WERI-Rb-1 (cell line): ENCODE measurements at regions not wholly inside any gene's neighbourhood (a gene's known extent, or its start where the extent isn't known, plus 50 kb on each side); places are given as distances from the start of the nearest gene placed in this dataset.

ENCODE experiments used
- DNase-seq: peaks from one replicate; pipeline ENCODE4 v3.0.0-alpha.2; 2020
- H3K27ac ChIP-seq: fragments of 250-450 bp; sonication (Bioruptor Pico); 2 replicates; pipeline ENCODE4 v1.5.1; 2020; ENCODE audit warnings: mild to moderate bottlenecking, moderate library complexity
- H3K27me3 ChIP-seq: fragments of 250-450 bp; sonication (Bioruptor Pico); 2 replicates; pipeline ENCODE4 v1.5.1; 2021; ENCODE audit warnings: mild to moderate bottlenecking, low read depth, moderate library complexity; ENCODE audit not compliant: insufficient read depth, severe bottlenecking
- H3K36me3 ChIP-seq: fragments of 250-450 bp; sonication (Bioruptor Pico); 2 replicates; pipeline ENCODE4 v1.5.1; 2020; ENCODE audit warnings: mild to moderate bottlenecking, moderate library complexity
- H3K4me3 ChIP-seq: 2 replicates; pipeline ENCODE4 v1.5.1; 2011; ENCODE audit warnings: low read depth, mild to moderate bottlenecking, control low read depth, low read length
- H3K9me3 ChIP-seq: fragments of 250-450 bp; sonication (Bioruptor Pico); 2 replicates; pipeline ENCODE4 v1.5.1; 2021; ENCODE audit warnings: mild to moderate bottlenecking, moderate library complexity; ENCODE audit not compliant: severe bottlenecking
- CTCF ChIP-seq: IDR thresholded peaks from 2 replicates; pipeline ENCODE4 v1.5.1; 2011; ENCODE audit warnings: low read depth, mild to moderate bottlenecking, control low read depth, inconsistent platforms, low read length

DNA sequence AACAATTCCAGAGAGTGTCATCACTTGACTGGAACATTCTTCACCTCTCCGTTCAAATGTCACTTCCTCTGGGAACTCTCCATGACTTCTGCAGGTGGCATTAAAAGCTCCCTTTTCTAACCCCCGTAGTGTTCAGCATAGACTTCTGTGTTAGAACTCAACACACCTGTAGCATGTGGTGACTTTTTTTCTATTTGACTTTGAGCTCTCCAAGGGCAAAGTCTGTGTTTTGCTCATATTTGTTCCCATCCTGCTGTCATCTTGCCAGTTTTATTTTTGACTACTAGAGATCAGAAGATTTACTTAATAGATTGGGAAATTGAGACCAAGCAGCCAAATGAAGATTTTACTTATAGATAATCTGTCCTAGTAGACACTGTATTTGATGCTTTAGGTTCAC, 367.1 kb downstream of the INSC start:
- no peaks in the 10 kb centered on the region for H3K36me3 ChIP-seq
- H3K9me3 ChIP-seq: no peaks in the 10 kb centered on the region
- H3K4me3 ChIP-seq: no peak overlapping the region
- no peak for TF ChIP-seq CTCF
- no peak for DNase-seq
- peaks cover 37% of the 10 kb centered on the region for H3K27me3 ChIP-seq
- no peak overlapping the region for H3K27ac ChIP-seq

GRCh38 chr11:15483205-15483604, 368.5 kb downstream of the INSC start:
- Histone ChIP-seq H3K27ac (no peak overlapping the region), H3K9me3 (no peaks in the 10 kb centered on the region), H3K36me3 (no peaks in the 10 kb centered on the region)

GRCh38 chr11:15484398-15484797, 369.7 kb downstream of the INSC start:
- Histone ChIP-seq H3K27ac (no peak overlapping the region), H3K4me3 (no peak overlapping the region), H3K27me3 (peaks cover 30% of the 10 kb centered on the region), H3K9me3 (no peaks in the 10 kb centered on the region), H3K36me3 (no peaks in the 10 kb centered on the region)
- DNase-seq: no peak
- no peak for TF ChIP-seq CTCF

More at GRCh38 chr11:15483205-15483604, 368.5 kb downstream of the INSC start:
- Histone ChIP-seq H3K27me3 (peaks cover 31% of the 10 kb centered on the region), H3K4me3 (no peak overlapping the region)
- no peak for TF ChIP-seq CTCF
- no peak for DNase-seq

GRCh38 chr11:15485432-15485831, 370.7 kb downstream of the INSC start:
- Histone ChIP-seq H3K4me3 (no peak overlapping the region), H3K27me3 (peaks cover 20% of the 10 kb centered on the region), H3K27ac (no peak overlapping the region), H3K9me3 (no peaks in the 10 kb centered on the region), H3K36me3 (no peaks in the 10 kb centered on the region)
- TF ChIP-seq CTCF: no peak
- DNase-seq: no peak

DNA sequence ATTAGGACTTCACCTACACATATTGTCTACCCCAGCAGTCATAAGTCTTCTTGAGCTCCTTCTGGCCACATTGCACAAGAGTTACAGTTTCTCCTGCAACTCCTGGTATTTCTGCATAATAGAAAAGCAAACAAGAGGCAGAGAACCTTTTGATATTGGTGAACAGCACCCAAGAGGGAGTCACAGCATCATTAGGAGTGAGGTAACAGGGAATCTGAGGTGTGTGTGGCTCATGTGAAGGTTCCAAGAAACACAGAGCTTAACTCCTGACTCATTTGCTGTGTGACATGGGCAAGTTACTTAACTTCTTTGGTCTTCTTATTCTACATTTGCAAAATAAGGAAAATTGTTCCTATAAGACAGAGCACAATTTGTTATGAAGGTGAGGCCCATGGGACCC, 374.6 kb downstream of the INSC start:
- H3K36me3 ChIP-seq: no peaks in the 10 kb centered on the region
- H3K4me3 ChIP-seq: no peak overlapping the region
- TF ChIP-seq CTCF: no peak
- peaks cover 19% of the 10 kb centered on the region for H3K27me3 ChIP-seq
- no peak overlapping the region for H3K27ac ChIP-seq
- no peak for DNase-seq
- H3K9me3 ChIP-seq: no peaks in the 10 kb centered on the region

DNA sequence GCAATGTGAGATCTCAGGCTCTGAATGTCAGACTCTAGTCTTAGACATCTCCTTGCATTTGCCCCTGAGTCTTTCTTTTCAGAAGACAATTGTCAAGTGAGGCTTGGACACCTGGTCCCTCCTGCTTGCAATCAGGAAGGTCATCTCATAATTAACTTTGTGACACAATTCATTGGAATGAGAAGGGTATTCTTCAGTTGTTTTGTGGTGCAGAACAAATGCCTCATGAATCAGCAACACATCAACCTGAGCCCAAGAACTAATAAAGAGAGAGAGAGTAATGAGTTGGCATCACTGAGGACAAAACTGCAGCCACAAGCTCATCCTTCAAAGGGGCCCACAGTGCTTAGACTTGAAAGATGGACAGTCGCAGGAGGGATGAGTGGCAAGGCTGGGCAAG, 375.8 kb downstream of the INSC start:
- no peak for DNase-seq
- peaks cover 18% of the 10 kb centered on the region for H3K27me3 ChIP-seq
- H3K9me3 ChIP-seq: no peaks in the 10 kb centered on the region
- no peak overlapping the region for H3K27ac ChIP-seq
- no peaks in the 10 kb centered on the region for H3K36me3 ChIP-seq
- no peak overlapping the region for H3K4me3 ChIP-seq
- TF ChIP-seq CTCF: no peak
